ENCODE measurements at regions not wholly inside any gene's neighbourhood (a gene's known extent, or its start where the extent isn't known, plus 50 kb on each side); places are given as distances from the start of the nearest gene placed in this dataset.

DNA sequence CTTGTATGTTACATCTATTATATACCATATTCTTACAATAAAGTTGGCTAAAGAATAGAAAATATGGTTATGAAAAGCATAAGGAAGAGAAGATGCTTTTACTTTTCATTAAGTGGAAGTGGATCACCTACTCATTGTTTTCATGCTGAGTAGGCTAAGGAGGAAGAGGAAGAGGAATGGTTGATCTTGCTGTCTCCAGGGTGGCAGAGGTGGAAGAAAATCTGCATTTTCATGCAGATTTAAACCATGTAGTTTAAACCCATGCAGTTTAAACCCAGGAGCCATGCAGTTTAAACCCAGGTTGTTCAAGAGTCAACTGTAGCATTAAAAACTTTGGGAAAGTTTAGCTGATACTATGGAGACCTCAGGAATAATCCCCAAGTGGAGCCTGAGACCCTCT lies 214.8 kb upstream of the NAALADL2 start:
- no peak for TF ChIP-seq POLR2A (IDR thresholded peaks at IDR 0.05)
- TF ChIP-seq, protein P1, sequence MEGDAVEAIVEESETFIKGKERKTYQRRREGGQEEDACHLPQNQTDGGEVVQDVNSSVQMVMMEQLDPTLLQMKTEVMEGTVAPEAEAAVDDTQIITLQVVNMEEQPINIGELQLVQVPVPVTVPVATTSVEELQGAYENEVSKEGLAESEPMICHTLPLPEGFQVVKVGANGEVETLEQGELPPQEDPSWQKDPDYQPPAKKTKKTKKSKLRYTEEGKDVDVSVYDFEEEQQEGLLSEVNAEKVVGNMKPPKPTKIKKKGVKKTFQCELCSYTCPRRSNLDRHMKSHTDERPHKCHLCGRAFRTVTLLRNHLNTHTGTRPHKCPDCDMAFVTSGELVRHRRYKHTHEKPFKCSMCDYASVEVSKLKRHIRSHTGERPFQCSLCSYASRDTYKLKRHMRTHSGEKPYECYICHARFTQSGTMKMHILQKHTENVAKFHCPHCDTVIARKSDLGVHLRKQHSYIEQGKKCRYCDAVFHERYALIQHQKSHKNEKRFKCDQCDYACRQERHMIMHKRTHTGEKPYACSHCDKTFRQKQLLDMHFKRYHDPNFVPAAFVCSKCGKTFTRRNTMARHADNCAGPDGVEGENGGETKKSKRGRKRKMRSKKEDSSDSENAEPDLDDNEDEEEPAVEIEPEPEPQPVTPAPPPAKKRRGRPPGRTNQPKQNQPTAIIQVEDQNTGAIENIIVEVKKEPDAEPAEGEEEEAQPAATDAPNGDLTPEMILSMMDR (IDR thresholded peaks at IDR 0.05) = no peak
